AG09309 (cell line): ENCODE measurements at regions not wholly inside any gene's neighbourhood (a gene's known extent, or its start where the extent isn't known, plus 50 kb on each side); places are given as distances from the start of the nearest gene placed in this dataset.

Experiments
- DNase-seq: peaks from one replicate; pipeline ENCODE4 v3.0.0-alpha.2; 2010; ENCODE audit warnings: low read depth
- H3K4me3 ChIP-seq: 2 replicates; pipeline ENCODE4 v1.5.1; 2011; ENCODE audit warnings: mild to moderate bottlenecking, low read depth, low read length, moderate library complexity; ENCODE audit not compliant: control insufficient read depth
- TF ChIP-seq, protein P1 (sequence below): IDR thresholded peaks from 2 replicates; pipeline ENCODE4 v1.5.1; 2011; ENCODE audit warnings: mild to moderate bottlenecking, low read depth, low read length, inconsistent platforms; ENCODE audit not compliant: insufficient read depth, control insufficient read depth; ENCODE audit errors: missing control alignments

DNA sequence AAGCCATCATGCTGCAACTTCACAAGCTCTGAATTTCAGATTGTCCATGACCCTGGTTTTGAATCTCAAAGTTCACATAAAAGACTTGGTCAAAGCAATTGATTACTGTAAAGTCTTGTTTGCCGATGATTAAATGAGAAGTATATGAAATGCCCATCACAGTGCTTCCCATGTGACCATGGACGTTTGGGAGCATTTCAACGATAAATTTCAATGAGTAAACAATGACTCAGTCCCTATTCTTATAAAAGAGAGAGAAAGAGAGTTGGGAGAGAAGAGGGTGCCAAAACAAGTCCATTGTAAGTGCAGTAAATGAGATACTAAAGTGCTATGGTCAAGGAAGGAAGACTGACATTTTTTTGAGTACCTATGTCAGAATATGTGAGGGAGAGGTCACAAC is 276.9 kb downstream of the SOX9 start:
- TF ChIP-seq, protein P1, sequence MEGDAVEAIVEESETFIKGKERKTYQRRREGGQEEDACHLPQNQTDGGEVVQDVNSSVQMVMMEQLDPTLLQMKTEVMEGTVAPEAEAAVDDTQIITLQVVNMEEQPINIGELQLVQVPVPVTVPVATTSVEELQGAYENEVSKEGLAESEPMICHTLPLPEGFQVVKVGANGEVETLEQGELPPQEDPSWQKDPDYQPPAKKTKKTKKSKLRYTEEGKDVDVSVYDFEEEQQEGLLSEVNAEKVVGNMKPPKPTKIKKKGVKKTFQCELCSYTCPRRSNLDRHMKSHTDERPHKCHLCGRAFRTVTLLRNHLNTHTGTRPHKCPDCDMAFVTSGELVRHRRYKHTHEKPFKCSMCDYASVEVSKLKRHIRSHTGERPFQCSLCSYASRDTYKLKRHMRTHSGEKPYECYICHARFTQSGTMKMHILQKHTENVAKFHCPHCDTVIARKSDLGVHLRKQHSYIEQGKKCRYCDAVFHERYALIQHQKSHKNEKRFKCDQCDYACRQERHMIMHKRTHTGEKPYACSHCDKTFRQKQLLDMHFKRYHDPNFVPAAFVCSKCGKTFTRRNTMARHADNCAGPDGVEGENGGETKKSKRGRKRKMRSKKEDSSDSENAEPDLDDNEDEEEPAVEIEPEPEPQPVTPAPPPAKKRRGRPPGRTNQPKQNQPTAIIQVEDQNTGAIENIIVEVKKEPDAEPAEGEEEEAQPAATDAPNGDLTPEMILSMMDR: no peak
- H3K4me3 ChIP-seq: no peak overlapping the region
- no peak for DNase-seq

DNA sequence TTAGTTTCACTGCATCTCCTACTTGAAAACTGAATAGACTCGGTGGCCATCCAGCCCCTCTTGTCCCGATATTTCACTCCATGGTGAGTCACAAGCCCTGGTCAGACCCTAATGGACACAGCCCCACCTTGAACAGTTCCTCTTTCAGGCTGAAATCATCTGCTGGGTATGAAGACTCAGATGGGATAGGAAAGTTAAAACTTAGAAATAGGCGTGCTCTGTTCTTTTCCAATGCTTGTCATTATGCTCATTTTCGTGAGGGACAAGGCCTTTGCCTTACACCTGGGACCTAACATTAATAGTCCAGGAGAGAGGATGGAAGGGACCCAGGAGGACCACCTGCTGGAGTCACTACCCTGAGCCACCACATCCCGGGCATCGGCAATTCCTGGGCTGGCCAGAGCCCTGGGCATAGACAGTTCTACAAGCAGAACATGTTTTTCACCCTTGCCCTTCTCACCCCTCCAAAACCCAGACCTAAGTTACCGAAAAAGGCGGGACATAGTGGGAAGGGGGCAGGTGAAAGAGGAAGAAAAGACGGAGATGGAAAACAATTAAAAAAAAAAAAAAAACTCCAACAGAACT is 278.3 kb downstream of the SOX9 start:
- no peak overlapping the region for H3K4me3 ChIP-seq
- DNase-seq: no peak
- TF ChIP-seq, protein P1: no peak

DNA sequence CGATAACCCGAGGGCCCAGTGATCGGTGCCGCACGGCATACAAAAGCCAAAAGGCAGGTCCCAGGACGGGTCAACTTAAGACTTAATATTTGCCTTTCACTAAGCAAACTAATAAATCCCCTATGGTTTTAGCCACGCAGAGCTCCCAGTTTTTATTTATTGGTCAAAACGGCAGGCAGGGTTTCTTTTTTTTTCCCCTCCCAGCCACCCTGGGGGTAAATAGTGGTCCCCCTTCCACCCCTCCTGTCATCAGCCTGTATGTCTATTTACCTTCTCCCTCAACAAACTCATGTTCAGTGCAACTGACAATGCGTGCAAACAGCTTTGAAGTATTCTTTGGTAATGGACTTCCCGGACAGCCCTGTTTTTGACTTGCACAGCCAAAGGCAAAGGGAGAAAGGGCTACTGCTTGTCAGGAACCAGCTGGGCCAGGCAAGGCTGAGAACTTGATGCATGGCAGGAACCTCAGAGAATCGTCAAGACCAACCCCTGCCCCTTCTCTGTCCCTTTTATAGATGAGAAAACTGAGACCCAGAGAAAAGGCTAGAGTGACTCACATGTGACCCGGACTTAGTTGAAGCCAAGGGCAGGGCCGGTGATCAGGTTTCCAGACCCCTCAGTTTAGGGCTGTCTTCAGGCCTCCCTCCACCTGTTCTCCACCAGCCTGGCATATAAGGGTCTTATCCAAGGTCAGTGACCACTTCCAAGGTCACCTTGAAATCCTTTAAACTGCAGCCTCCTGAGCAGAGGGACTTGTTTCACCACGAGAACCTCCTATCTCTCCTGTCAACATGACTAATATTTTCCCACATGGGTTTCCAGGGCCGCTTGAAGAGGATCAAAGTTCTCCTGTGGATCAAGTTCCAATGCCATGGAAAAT is 279.0 kb downstream of the SOX9 start:
- TF ChIP-seq, protein P1: no peak
- no peak for DNase-seq

DNA sequence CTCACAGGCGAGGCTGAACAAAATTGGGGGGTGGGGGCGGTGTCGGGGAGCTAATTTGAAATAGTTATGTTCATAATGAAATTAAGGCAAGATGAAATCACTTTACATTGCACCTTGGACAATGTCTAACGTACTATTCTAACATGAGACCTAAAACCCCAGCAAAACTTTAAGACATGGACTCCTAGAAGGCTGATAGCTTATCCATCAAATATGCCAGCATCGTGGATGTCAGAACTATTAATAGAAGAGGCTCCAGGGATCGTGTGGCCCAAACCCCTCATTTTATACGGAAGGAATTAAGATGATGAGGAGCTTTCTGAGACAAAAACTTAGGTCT is 279.6 kb downstream of the SOX9 start:
- no peak for DNase-seq
- TF ChIP-seq, protein P1: no peak
- no peak overlapping the region for H3K4me3 ChIP-seq

More for the DNA sequence above, 279.0 kb downstream of the SOX9 start:
- H3K4me3 ChIP-seq: no peak overlapping the region

DNA sequence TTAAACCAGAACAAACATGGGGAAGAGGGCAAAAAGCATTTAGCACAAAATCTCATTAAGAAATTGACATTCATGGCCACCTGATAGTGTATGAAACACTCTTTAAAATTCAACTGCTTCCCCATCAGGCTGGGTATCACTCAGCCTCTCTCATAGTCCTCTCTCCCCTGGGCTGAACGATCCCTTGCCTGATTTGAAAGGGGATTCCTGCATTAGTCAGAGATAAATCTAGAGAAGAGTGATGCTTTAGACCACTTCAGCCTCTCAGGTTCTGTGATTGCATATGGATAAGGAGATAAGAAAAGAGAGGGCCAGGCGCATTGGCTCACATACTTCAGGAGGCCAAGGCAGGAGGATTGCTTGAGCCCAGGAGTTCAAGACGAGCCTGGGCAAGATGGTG is 280.0 kb downstream of the SOX9 start:
- TF ChIP-seq, protein P1: no peak

DNA sequence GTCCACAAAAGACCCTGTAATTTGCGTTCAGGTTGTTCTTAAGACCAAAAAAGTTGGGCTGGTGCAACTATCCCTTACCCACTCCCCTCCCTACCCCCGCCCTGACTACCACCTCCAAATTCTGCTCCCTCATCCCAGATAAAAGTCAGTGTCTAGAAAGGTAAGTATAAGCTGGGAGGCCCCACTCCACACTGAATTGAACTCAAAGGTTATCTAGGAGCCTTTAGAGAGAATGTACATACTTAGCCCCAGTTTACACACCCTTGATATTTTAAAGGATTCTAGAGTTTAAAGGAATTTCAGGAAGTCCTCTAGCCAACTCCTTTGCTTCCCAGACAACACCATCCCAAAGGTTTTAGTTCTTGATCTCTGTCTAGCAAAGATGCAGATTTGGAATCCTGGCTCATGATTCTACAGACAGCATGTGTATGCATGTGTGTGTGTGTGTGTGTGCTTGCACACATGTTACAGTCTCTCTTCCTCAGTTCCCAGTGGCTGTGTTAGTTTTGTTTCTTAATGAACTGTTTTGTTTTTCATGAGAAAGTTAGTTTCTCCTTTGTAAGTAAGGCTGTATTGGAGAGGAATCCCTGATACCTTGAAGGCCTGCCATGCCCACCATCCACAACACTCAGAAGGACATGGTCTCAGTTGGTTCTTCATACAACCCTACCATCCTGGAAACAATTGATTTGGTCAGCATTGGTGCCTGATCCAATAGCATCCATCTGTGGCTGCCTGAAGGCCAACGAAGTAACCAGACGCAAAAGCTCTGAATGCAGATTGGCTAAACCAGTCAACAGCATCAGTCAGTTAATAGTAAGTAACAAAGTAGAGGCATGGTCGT is 281.3 kb downstream of the SOX9 start:
- TF ChIP-seq, protein P1: no peak
- H3K4me3 ChIP-seq: no peak overlapping the region
- no peak for DNase-seq

More for the DNA sequence above, 280.0 kb downstream of the SOX9 start:
- H3K4me3 ChIP-seq: no peak overlapping the region
- no peak for DNase-seq
